ENCODE measurements at regions not wholly inside any gene's neighbourhood (a gene's known extent, or its start where the extent isn't known, plus 50 kb on each side); places are given as distances from the start of the nearest gene placed in this dataset.

- no peak for TF ChIP-seq CTCF (conservative IDR thresholded peaks at IDR 0.05 in 1 of 2, IDR thresholded peaks at IDR 0.05 in 1 of 2; ENCODE audit: extremely low read depth in 1 of 2, insufficient read depth in 1 of 2, low read depth in 1 of 2, low read length in 2 of 2)
- no peak for TF ChIP-seq EZH2 (IDR thresholded peaks at IDR 0.05; ENCODE audit: borderline replicate concordance, low read length)
Measured at GRCh38 chr7:35495377-35495776, 199.6 kb downstream of the HERPUD2 start.

All from mammary epithelial cell (primary cell).